ENCODE measurements at regions not wholly inside any gene's neighbourhood (a gene's known extent, or its start where the extent isn't known, plus 50 kb on each side); places are given as distances from the start of the nearest gene placed in this dataset.

- no peaks in the 10 kb centered on the region for H3K9me3 ChIP-seq
- no peaks in the 10 kb centered on the region for H3K4me1 ChIP-seq
- H3K27ac ChIP-seq = no peak overlapping the region
- no peak overlapping the region for H3K4me3 ChIP-seq
- no peak overlapping the region for H3K9ac ChIP-seq (ENCODE audit: low read depth in 2 of 2, low read length in 2 of 2)
- no peaks in the 10 kb centered on the region for H3K36me3 ChIP-seq
- DNase-seq = no peak
- H3K27me3 ChIP-seq = no peaks in the 10 kb centered on the region
- intact Hi-C loops (cut with DNase I) = no loop called here
- TF ChIP-seq CTCF (IDR thresholded peaks at IDR 0.05) = no peak
Observed at GRCh38 chr3:189092547-189092946, 79.2 kb upstream of the TPRG1 start.

- Histone ChIP-seq H3K4me1 (no peaks in the 10 kb centered on the region), H3K27ac (no peak overlapping the region), H3K9ac (ENCODE audit: low read depth in 2 of 2, low read length in 2 of 2) (no peak overlapping the region), H3K36me3 (no peaks in the 10 kb centered on the region), H3K9me3 (no peaks in the 10 kb centered on the region), H3K4me3 (no peak overlapping the region), H3K27me3 (no peaks in the 10 kb centered on the region)
- no peak for TF ChIP-seq CTCF (IDR thresholded peaks at IDR 0.05)
- intact Hi-C loops (cut with DNase I) = no loop called here
- no peak for DNase-seq
Observed at GRCh38 chr3:189094539-189094938, 77.2 kb upstream of the TPRG1 start.

GRCh38 chr3:189096092-189096491, 75.7 kb upstream of the TPRG1 start:
- DNase-seq = no peak
- no peak for TF ChIP-seq CTCF (IDR thresholded peaks at IDR 0.05)
- no peaks in the 10 kb centered on the region for H3K9me3 ChIP-seq
- no peak overlapping the region for H3K27ac ChIP-seq
- no peaks in the 10 kb centered on the region for H3K27me3 ChIP-seq
- intact Hi-C loops (cut with DNase I) = no loop called here
- H3K9ac ChIP-seq (ENCODE audit: low read depth in 2 of 2, low read length in 2 of 2) = no peak overlapping the region
- H3K4me3 ChIP-seq = no peak overlapping the region
- no peaks in the 10 kb centered on the region for H3K4me1 ChIP-seq
- no peaks in the 10 kb centered on the region for H3K36me3 ChIP-seq

GRCh38 chr3:189099031-189099471, 72.7 kb upstream of the TPRG1 start:
- no peak for TF ChIP-seq CTCF (IDR thresholded peaks at IDR 0.05)
- intact Hi-C loops (cut with DNase I) = no loop called here
- peak; percentile 51 for DNase-seq
- no peaks in the 10 kb centered on the region for H3K4me1 ChIP-seq
- H3K4me3 ChIP-seq = no peak overlapping the region
- H3K27me3 ChIP-seq = no peaks in the 10 kb centered on the region
- H3K9me3 ChIP-seq = no peaks in the 10 kb centered on the region
- H3K27ac ChIP-seq = no peak overlapping the region
- no peak overlapping the region for H3K9ac ChIP-seq (ENCODE audit: low read depth in 2 of 2, low read length in 2 of 2)
- H3K36me3 ChIP-seq = no peaks in the 10 kb centered on the region

DNA sequence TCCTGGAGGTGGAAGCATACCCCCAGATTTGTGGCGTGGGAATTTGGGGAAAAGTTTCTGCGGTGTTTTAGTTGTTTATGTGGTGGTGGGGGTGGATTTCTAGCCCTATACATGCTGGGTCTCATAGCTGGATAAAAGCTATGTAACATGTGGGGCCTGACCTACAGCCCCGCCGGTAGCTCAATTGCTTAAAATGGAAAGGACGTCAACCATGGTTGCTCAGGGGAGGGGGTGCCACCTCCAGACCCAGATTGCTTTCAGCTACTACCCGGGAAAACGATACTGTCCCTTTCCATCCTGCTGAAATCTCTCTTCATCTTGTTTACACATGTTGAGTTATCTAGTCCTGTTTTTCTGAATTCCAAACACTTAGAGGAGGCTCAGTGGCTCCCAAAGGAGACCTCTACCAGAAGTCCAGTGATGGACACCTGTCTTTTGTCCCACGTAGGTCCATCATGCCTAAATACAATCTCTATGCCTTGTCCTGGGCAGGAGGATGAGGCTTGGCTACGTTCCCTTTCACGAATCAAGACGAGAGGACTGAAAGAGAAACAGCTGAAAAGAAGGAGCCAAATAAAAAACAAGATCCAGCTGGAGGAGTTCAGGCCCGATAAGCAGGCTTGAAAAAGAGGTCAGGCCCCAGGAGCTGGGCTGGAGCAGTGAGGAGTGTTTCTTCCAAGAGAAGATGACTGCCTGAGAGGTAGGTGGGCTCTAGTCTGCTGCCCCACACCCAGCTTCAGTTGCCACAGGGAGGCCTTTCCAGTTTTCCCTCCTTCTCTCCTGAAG, 72.1 kb upstream of the TPRG1 start:
- Histone ChIP-seq H3K27me3 (no peaks in the 10 kb centered on the region), H3K4me1 (no peaks in the 10 kb centered on the region), H3K9ac (ENCODE audit: low read depth in 2 of 2, low read length in 2 of 2) (no peak overlapping the region), H3K36me3 (no peaks in the 10 kb centered on the region), H3K4me3 (no peak overlapping the region), H3K9me3 (no peaks in the 10 kb centered on the region), H3K27ac (no peak overlapping the region)
- no peak for TF ChIP-seq CTCF (IDR thresholded peaks at IDR 0.05)
- DNase-seq = no peak
- intact Hi-C loops (cut with DNase I) = no loop called here
